RWPE1 (cell line): ENCODE measurements at regions not wholly inside any gene's neighbourhood (a gene's known extent, or its start where the extent isn't known, plus 50 kb on each side); places are given as distances from the start of the nearest gene placed in this dataset.

Experiments
- CTCF ChIA-PET: fragments of 350-600 bp; sonication (Branson Sonifier 250); formaldehyde crosslinking; extraction: SDS; loops from one replicate; lab custom pipeline; 2021; lab: Yijun Ruan, JAX
- POLR2A ChIA-PET: fragments of 400-600 bp; formaldehyde crosslinking; extraction: SDS; loops from one replicate; lab custom pipeline; 2020; ENCODE audit warnings: antibody characterized with exemption; ENCODE audit not compliant: low non-redundant PET; lab: Yijun Ruan, JAX
- DNase-seq: peaks from one replicate; pipeline ENCODE4 v3.0.0; 2012; ENCODE audit warnings: low spot score
- H3K27ac ChIP-seq: fragments of 450-650 bp; 2 replicates; pipeline ENCODE4 v1.5.1; 2017
- CTCF ChIP-seq: fragments of 450-650 bp; conservative IDR thresholded peaks from 2 replicates; pipeline ENCODE4 v1.5.1; 2017; ENCODE audit warnings: low read depth, mild to moderate bottlenecking

GRCh38 chr2:40955042-40955441, 503.2 kb upstream of the SLC8A1 start:
- no peak for DNase-seq
- H3K27ac ChIP-seq = no peak overlapping the region
- CTCF ChIA-PET = interaction anchor here (0.6 kb wide), 1 partner anchor 70 kb away, joined by 3 read pairs; no protein-coding TSS in a partner anchor
- POLR2A ChIA-PET = no interaction called here
- no peak for TF ChIP-seq CTCF

- ChIA-PET POLR2A (no interaction called here), CTCF (no interaction called here)
- no peak overlapping the region for H3K27ac ChIP-seq
- TF ChIP-seq CTCF = no peak
- no peak for DNase-seq
Observed at GRCh38 chr2:40955635-40956034, 503.7 kb upstream of the SLC8A1 start.

- CTCF ChIA-PET = no interaction called here
- DNase-seq = no peak
- no peak for TF ChIP-seq CTCF
Observed at GRCh38 chr2:40957508-40957907, 505.6 kb upstream of the SLC8A1 start.

GRCh38 chr2:40962026-40962425, 510.1 kb upstream of the SLC8A1 start:
- no peak overlapping the region for H3K27ac ChIP-seq
- POLR2A ChIA-PET = no interaction called here
- TF ChIP-seq CTCF = no peak
- CTCF ChIA-PET = no interaction called here
- no peak for DNase-seq

More at GRCh38 chr2:40957508-40957907, 505.6 kb upstream of the SLC8A1 start:
- POLR2A ChIA-PET = no interaction called here
- no peak overlapping the region for H3K27ac ChIP-seq

- CTCF ChIA-PET = no interaction called here
- no peak overlapping the region for H3K27ac ChIP-seq
- no peak for TF ChIP-seq CTCF
- POLR2A ChIA-PET = no interaction called here
- no peak for DNase-seq
Observed at GRCh38 chr2:40964509-40965250, 512.8 kb upstream of the SLC8A1 start.

GRCh38 chr2:40967451-40967850, 515.6 kb upstream of the SLC8A1 start:
- CTCF ChIA-PET = no interaction called here
- no peak overlapping the region for H3K27ac ChIP-seq
- POLR2A ChIA-PET = no interaction called here
- no peak for DNase-seq
- TF ChIP-seq CTCF = no peak
